Upper lobe of right lung (tissue), 1 donor: ENCODE measurements at regions not wholly inside any gene's neighbourhood (a gene's known extent, or its start where the extent isn't known, plus 50 kb on each side); places are given as distances from the start of the nearest gene placed in this dataset.

ENCODE experiments used
- ATAC-seq: fragments of 200-7000 bp; cut with Tn5 transposase; one replicate; pipeline ENCODE4 v1.9.1; 2020; ENCODE audit warnings: mild to moderate bottlenecking, moderate library complexity
- DNase-seq: peaks from one replicate; pipeline ENCODE4 v3.0.0-alpha.2; 2020
- H3K27ac ChIP-seq: fragments of 200-600 bp; one replicate; pipeline ENCODE4 v1.8.0; 2022
- H3K27me3 ChIP-seq: fragments of 200-600 bp; one replicate; pipeline ENCODE4 v1.8.0; 2022; ENCODE audit warnings: mild to moderate bottlenecking
- H3K36me3 ChIP-seq: fragments of 200-600 bp; one replicate; pipeline ENCODE4 v1.8.0; 2022
- H3K4me1 ChIP-seq: fragments of 200-600 bp; one replicate; pipeline ENCODE4 v1.8.0; 2022
- H3K4me3 ChIP-seq: fragments of 200-600 bp; one replicate; pipeline ENCODE4 v1.8.0; 2022; ENCODE audit warnings: mild to moderate bottlenecking
- H3K9me3 ChIP-seq: fragments of 200-600 bp; one replicate; pipeline ENCODE4 v1.8.0; 2022
- CTCF ChIP-seq: fragments of 200-600 bp; IDR thresholded peaks from one replicate; pipeline ENCODE4 v1.8.0; 2022; ENCODE audit warnings: antibody characterized with exemption
- intact Hi-C: fragments of 100-400 bp; cut with DNase I; formaldehyde crosslinking; loops from one replicate; pipeline ENCODE4 v1.11.0; 2022
- donor health status: DM: no; HTN: yes; CAD: no; lungs with severe emphysema.

DNA sequence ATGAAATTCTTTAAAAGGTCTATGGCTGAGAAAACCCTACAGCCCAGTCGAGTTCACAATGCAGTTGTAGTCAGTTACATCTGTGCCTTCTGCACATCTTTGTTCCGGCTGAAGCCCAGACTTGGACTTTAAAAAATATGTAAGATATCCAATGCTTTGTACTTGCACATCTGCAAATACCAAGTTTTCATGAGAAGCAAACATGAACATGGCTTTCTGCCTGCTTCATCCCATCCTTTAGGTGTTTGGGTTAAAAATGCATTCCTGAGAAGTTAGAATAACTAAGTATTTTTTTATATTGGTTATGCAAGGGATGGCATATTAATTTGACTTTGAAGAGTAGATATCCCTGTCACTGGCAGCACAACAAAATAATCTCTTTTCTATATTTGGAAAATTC lies 528.4 kb downstream of the METTL15 start:
- no peaks in the 10 kb centered on the region for H3K27me3 ChIP-seq
- no peaks in the 10 kb centered on the region for H3K4me1 ChIP-seq
- H3K27ac ChIP-seq, result no peak overlapping the region
- no peak for DNase-seq
- no peak overlapping the region for H3K4me3 ChIP-seq
- no peak for TF ChIP-seq CTCF
- intact Hi-C loops, result no loop called here
- no peaks in the 10 kb centered on the region for H3K36me3 ChIP-seq
- H3K9me3 ChIP-seq, result no peaks in the 10 kb centered on the region
- no peak for ATAC-seq

GRCh38 chr11:28636033-28636432 lies 527.8 kb downstream of the METTL15 start:
- DNase-seq (no peak), ATAC-seq (no peak)
- Histone ChIP-seq H3K27ac (no peak overlapping the region), H3K9me3 (no peaks in the 10 kb centered on the region), H3K36me3 (no peaks in the 10 kb centered on the region), H3K4me3 (no peak overlapping the region), H3K4me1 (no peaks in the 10 kb centered on the region), H3K27me3 (no peaks in the 10 kb centered on the region)
- no peak for TF ChIP-seq CTCF
- intact Hi-C loops, result no loop called here

DNA sequence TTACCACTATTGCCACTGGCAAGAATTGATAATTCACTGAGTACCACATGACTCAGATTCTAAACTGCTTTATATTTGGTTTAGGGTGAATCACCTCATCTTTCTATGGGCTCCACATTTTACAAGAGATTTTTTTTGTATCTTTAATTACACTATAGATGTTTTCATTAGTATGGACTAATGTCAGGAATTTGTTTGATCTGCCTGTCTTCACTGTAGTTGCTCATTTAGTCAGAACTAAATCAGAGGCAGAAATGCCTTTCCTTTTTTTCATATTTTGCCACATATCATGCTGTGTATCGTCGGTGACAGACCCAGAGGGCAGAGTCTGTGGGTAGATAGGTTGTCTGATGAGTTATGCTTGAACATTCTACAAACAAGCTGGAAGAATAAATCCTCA lies 524.1 kb downstream of the METTL15 start:
- ATAC-seq (no peak), DNase-seq (no peak)
- intact Hi-C loops, result no loop called here
- no peak overlapping the region for H3K4me3 ChIP-seq
- H3K27ac ChIP-seq, result no peak overlapping the region
- no peaks in the 10 kb centered on the region for H3K36me3 ChIP-seq
- TF ChIP-seq CTCF, result no peak
- no peaks in the 10 kb centered on the region for H3K27me3 ChIP-seq
- no peaks in the 10 kb centered on the region for H3K4me1 ChIP-seq
- H3K9me3 ChIP-seq, result no peaks in the 10 kb centered on the region

DNA sequence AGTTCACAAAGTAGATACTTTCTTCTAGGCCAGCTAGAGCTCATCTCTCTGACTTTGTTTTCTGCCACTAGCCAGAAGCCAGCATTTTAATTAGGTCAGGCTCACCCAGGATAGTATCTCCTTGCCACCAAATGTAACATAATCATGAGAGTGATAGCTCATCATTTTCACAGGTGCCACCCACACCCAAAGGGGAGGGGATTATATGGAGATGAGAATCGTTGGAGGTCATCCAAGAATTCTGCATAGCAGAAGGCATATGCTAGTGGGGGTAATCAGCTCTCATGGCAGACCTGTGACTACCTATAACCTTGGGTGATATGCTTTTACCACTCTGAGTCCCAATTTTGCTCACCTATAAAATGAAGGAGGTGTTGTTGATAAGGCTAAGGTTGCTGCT lies 523.0 kb downstream of the METTL15 start:
- H3K36me3 ChIP-seq, result no peaks in the 10 kb centered on the region
- no peak for TF ChIP-seq CTCF
- intact Hi-C loops, result no loop called here
- DNase-seq (no peak), ATAC-seq (no peak)
- no peaks in the 10 kb centered on the region for H3K27me3 ChIP-seq
- no peak overlapping the region for H3K27ac ChIP-seq
- H3K4me3 ChIP-seq, result no peak overlapping the region
- no peaks in the 10 kb centered on the region for H3K4me1 ChIP-seq
- no peaks in the 10 kb centered on the region for H3K9me3 ChIP-seq

DNA sequence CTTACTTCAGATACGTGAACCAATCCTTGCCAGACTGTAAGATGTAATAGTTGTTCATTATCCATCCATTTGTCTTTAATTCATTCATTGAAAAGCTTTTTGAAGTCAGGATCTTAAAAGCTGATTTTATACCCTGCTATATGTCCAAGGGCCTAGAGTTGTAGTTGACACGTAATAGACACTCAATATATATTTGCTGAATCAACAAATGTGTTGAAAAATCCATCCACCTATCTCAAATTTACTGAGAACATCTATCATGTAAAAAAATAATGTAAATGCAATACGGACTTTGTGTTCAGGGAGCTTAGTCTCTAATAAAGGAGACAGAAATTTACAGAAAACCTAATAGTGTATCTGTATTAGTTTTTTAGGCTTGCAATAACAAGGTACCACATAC lies 521.0 kb downstream of the METTL15 start:
- H3K9me3 ChIP-seq, result no peaks in the 10 kb centered on the region
- no peak for TF ChIP-seq CTCF
- intact Hi-C loops, result no loop called here
- H3K4me3 ChIP-seq, result no peak overlapping the region
- H3K27ac ChIP-seq, result no peak overlapping the region
- H3K27me3 ChIP-seq, result no peaks in the 10 kb centered on the region
- ATAC-seq (no peak), DNase-seq (no peak)
- no peaks in the 10 kb centered on the region for H3K36me3 ChIP-seq
- H3K4me1 ChIP-seq, result no peaks in the 10 kb centered on the region

- no peaks in the 10 kb centered on the region for H3K36me3 ChIP-seq
- H3K27me3 ChIP-seq, result no peaks in the 10 kb centered on the region
- no peak for ATAC-seq
- no peak overlapping the region for H3K4me3 ChIP-seq
- no peak overlapping the region for H3K27ac ChIP-seq
- no peaks in the 10 kb centered on the region for H3K4me1 ChIP-seq
- no peaks in the 10 kb centered on the region for H3K9me3 ChIP-seq
- intact Hi-C loops, result no loop called here
- no peak for DNase-seq
- TF ChIP-seq CTCF, result no peak
These were observed 520.2 kb downstream of the METTL15 start for GRCh38 chr11:28628412-28628811.
